ENCODE measurements at regions not wholly inside any gene's neighbourhood (a gene's known extent, or its start where the extent isn't known, plus 50 kb on each side); places are given as distances from the start of the nearest gene placed in this dataset.

- TF ChIP-seq ZNF462 (CRISPR knock-in tag; IDR thresholded peaks at IDR 0.05) (no peak), REST (IDR thresholded peaks at IDR 0.05; ENCODE audit: unreplicated experiment) (no peak)
Measured at GRCh38 chr2:183807870-183808269, 683.6 kb downstream of the NUP35 start (continued).

GRCh38 chr2:183809404-183809803 is 685.2 kb downstream of the NUP35 start:
- H3K4me2 ChIP-seq, result no peak overlapping the region
- ATAC-seq (no peak), DNase-seq (ENCODE audit: low spot score) (no peak)
- no peak for TF ChIP-seq JUNB (IDR thresholded peaks at IDR 0.05; ENCODE audit: unreplicated experiment)
- no peak for TF ChIP-seq ETS1 (IDR thresholded peaks at IDR 0.05)
- no peak for TF ChIP-seq CTCF (conservative IDR thresholded peaks at IDR 0.05; ENCODE audit: low read depth in 2 of 2)
- no peak for TF ChIP-seq ZNF331 (CRISPR knock-in tag; IDR thresholded peaks at IDR 0.05; ENCODE audit: low read depth)
- TF ChIP-seq STAT1 (IDR thresholded peaks at IDR 0.05; ENCODE audit: unreplicated experiment), result no peak
- no peak for TF ChIP-seq EZH2 (IDR thresholded peaks at IDR 0.05; ENCODE audit: low read depth, unreplicated experiment)
- no peak for TF ChIP-seq EZH2phosphoT487 (IDR thresholded peaks at IDR 0.05; ENCODE audit: unreplicated experiment)
- no peak for TF ChIP-seq REST (IDR thresholded peaks at IDR 0.05; ENCODE audit: unreplicated experiment)

More at GRCh38 chr2:183809404-183809803, 685.2 kb downstream of the NUP35 start:
- Mint-ChIP-seq H3K27me3 (ENCODE audit: insufficient read depth, low read depth, poor library complexity) (no peaks in the 10 kb centered on the region), H3K27ac (no peak overlapping the region), H3K9me3 (no peaks in the 10 kb centered on the region), H3K36me3 (ENCODE audit: low read depth) (no peaks in the 10 kb centered on the region), H3K4me3 (no peak overlapping the region), H3K4me1 (no peaks in the 10 kb centered on the region)
- Histone ChIP-seq H3K36me3 (ENCODE audit: insufficient read depth) (no peaks in the 10 kb centered on the region), H3K27ac (ENCODE audit: low read depth) (no peak overlapping the region), H4K20me1 (replicated peaks; ENCODE audit: insufficient read depth) (no peaks in the 10 kb centered on the region), H3K27me3 (ENCODE audit: insufficient read depth) (no peaks in the 10 kb centered on the region), H2AFZ (no peak overlapping the region), H3K79me2 (replicated peaks; ENCODE audit: insufficient read depth) (no peaks in the 10 kb centered on the region), H3K4me1 (ENCODE audit: insufficient read depth) (no peaks in the 10 kb centered on the region), H3F3A (replicated peaks; ENCODE audit: low read depth) (no peaks in the 10 kb centered on the region), H3K9me2 (ENCODE audit: insufficient read depth) (no peaks in the 10 kb centered on the region), H3K4me3 (no peak overlapping the region)

Measured in GM23338 (cell line).